Activated CD8-positive, alpha-beta memory T cell treated with anti-CD3 and anti-CD28 coated beads for 4 hours (primary cell): ENCODE measurements at regions not wholly inside any gene's neighbourhood (a gene's known extent, or its start where the extent isn't known, plus 50 kb on each side); places are given as distances from the start of the nearest gene placed in this dataset.
"Not testable (repeated sequence)": the region's sequence is repeated elsewhere in the genome, so short reads cannot be mapped to it uniquely, and the experiment has no call there.

Experiments used
- DNase-seq, 2 donors: peaks; one replicate each; pipeline ENCODE4 v3.0.0-alpha.2; 2020; ENCODE audit warnings: low read depth in 2 of 2

- DNase-seq: no peak
These were observed 245.7 kb downstream of the SP3 start for GRCh38 chr2:173719471-173719870.

DNA sequence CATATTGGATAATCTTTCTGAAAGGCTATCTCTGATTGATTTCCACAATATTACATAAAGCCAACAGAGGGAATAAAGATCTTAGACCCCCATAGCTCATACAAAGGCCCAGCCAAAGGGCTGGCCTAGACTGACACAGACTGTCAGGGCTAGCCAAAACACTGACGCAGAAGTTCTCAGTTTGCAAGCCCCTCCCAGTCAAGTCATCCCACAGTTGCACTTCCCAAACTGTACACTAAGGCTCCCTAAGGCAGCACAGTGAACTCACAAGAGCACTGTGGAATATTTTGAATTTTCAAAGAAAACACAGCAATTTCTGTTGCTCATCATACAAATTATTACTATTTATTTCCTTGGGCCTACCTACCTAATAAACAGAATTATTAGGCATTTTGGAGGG is 244.9 kb downstream of the SP3 start:
- DNase-seq: no peak

DNA sequence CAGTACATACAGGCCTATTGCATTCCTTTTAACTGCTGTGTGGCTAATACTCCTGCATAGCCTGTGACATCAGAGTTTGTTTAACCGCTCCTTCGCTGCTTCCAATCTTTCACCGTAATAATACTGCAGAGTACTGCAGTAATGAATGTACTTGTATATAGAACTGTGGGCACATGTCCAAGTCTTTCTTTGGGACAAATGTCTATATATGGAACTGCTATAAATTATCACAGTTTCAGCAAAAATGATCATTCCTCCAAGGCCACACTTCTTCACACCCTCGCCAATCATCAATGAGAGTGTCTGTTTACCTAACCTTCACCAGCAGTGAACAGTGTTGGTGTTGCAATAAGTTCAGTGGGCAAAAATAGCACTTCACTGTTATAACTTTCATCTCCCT is 230.4 kb downstream of the SP3 start:
- no peak for DNase-seq

DNA sequence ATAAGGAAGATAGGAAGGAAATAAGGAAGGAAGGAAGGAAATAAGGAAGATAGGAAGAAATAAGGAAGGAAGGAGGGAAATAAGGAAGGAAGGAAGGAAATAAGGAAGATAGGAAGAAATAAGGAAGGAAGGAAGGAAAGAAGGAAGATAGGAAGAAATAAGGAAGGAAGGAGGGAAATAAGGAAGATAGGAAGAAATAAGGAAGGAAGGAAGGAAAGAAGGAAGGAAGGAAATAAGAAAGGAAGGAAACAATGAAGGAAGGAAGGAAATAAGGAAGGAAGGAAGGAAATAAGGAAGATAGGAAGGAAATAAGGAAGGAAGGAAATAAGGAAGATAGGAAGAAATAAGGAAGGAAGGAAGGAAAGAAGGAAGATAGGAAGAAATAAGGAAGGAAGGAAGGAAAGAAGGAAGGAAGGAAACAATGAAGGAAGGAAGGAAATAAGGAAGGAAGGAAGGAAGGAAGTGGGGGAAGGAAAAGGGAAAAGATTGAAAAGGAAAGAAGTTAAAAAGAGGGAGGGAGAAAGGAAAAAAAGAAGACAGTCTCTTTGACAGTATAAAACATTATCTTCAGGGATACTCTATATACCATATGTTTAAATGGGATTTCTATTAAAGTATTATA is 227.1 kb downstream of the SP3 start:
- DNase-seq: not testable (repeated sequence)

- no peak for DNase-seq
These were observed 226.2 kb downstream of the SP3 start for GRCh38 chr2:173739006-173739405.

- no peak for DNase-seq
These were observed 224.5 kb downstream of the SP3 start for GRCh38 chr2:173740639-173741038.

- no peak for DNase-seq
These were observed 223.4 kb downstream of the SP3 start for GRCh38 chr2:173741759-173742158.

GRCh38 chr2:173747035-173747434 is 218.1 kb downstream of the SP3 start:
- DNase-seq: no peak

DNA sequence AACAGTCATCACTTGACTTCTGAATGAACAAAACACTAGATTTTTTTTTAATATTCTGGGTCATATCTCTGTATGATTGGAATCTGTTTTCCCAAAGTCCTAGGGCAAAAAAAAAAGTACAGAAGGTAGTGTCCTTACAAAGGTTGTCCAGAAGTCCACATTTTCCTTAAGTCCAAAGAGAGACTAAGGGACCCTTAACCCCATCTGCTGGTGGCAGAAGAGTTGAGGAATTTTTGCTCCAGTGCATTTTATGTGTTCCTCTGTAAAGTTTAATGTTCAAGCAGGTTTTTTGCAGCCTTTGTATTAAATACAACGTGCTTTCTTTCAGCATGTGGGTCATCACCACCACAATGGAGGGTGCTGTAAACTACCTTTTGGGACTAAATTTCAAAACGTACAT is 215.9 kb downstream of the SP3 start:
- no peak for DNase-seq

GRCh38 chr2:173750353-173750801 is 214.8 kb downstream of the SP3 start:
- no peak for DNase-seq

GRCh38 chr2:173750831-173751230 is 214.3 kb downstream of the SP3 start:
- no peak for DNase-seq

DNA sequence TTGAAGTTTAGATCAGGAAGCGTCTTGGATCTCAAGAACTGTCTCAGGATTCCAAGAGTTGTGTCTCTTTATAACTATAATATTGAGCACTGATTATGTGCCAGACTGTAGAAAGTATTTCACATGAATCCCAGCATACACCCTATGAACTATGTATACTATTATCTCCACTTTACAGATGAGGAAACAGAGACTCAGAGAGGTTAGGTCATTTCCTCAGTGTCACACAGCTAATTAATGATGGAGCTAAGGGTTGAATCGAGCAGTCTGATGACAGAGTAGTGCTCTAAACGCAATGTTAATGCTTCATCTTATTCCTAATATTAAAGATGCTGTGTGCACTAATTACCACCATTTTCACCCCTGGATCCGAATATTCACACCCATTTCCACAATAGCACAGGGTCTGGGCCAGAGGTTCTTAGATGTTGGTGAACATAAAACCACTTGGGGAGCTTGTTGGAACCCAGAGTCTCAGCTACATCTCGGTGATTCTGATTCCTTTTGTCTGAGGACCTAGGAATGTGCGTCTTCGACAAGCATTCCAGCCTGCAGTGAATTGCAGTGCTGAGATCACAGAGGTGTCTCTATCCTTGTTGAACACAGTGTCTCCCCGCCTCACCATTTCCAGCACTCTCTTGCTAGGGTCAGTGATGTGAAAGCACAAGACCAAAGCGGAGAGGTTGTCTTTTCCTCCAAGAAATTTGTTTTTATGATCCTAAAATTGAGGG is 213.8 kb downstream of the SP3 start:
- DNase-seq: no peak

- DNase-seq: no peak
These were observed 213.0 kb downstream of the SP3 start for GRCh38 chr2:173752152-173752551.

DNA sequence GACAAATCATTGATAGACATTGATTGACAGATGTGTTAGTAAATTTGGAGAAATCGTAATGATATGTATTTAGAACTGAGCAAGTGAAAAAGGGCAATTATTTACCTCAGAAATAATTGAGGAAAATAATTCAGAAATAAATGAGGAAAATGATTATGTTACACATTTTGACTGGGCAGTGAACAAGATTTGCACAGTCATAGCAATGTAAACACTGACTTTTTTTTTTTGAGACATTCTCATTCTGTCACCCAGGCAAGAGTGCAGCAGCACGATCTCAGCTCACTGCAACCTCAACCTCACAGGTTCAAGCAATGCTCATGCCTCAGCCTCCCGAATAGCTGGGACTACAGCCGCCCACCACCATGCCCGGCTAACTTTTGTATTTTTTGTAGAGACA is 211.7 kb downstream of the SP3 start:
- no peak for DNase-seq

DNA sequence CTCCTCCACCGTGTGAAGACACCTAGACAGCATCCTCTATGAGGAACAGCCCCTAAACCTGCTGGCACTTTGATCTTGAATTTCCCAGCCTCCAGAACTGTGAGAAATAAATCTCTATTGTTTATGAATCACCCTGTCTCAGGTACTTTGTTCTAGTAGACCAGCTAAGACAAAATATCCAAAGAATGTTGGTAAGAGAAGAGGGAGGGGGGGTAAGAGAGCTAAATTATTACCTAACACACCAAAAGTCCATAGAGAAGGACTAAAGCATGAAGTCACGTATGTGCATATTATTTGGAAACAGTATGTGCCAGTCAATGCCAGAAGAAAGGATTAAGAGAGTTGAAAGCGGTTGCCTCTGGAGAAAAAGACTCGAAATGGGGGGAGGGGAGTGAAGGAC is 211.0 kb downstream of the SP3 start:
- DNase-seq: no peak

DNA sequence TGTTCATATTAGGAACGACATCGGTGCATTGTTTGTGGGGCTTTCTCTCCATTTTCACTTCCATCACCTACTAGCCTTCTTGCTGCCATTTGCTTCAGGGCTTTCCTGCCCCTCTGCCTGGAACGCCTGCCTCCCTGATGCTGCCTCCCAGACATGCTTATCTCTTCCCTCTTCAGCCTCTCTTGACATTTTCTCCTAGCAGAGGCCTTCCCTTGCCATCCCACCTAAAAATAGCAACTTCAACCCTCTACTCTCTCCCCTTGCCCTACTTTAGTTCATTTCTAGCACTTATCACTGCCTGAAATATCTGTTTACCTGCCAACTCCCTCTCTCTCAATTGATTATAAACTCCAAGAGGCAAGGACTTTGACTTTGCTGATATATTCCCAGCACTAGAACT is 210.3 kb downstream of the SP3 start:
- no peak for DNase-seq

GRCh38 chr2:173755798-173756197 is 209.4 kb downstream of the SP3 start:
- DNase-seq: no peak

DNA sequence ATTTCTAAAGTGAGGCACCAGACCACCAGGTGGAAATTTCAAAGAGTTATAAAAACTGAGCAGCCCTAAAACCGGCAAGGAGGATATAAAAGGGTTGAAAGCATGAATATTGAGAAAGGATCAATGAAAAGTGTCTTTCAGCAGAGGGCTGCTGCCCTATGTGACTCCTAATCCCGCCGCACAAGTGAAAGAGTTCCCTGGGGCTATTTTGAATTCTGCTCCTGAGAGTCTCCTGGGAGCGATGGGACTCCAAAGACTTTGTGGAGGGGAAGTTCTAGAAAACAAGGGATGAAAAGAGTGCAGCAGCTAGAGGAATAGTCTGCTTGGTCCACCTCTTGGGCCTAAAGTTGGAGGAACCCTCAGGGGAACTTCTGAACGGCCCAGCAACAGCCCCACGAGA is 205.2 kb downstream of the SP3 start:
- DNase-seq: no peak

- DNase-seq: no peak
These were observed 204.6 kb downstream of the SP3 start for GRCh38 chr2:173760553-173760952.

DNA sequence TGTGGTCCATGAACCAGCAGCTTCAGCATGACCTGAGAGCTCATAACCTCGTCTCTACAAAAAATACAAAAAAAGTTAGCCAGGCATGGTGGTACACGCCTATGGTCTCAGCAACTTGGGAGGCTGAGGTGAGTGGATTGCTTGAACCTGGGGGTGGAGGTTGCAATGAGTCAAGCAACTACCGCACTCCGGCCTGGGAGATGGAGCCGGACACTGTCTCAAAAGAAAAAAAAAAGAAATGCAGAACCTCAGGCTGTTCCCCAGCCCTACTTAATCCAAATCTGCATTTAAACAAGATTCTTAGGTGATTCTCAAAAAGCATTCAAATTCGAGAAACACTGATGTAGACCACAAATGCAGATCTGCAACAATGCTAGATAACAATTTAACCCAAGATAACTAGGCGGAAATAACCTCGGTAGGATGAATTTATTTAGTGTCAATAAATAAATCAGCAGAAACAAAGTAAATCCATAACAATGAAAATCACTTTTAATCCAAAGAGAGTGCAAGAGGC is 203.5 kb downstream of the SP3 start:
- no peak for DNase-seq

DNA sequence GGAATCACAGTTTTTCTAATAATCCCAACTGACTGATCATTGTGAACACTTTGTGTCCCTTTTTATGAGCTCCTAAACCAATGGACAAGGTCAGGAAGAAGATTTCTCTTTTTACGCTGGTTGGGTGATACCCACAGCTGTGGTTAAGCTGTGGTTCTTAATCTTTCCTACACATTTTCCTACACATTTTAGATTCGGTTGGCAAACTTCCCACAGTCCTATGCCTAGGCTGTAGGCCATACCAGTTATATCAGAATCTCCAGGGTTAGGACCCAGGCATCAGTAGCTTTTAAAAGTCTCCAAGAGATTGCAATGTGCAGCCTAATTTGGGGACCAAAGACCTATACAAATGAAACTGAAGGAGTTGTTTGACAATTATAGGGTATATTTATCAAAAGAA is 203.0 kb downstream of the SP3 start:
- no peak for DNase-seq

DNA sequence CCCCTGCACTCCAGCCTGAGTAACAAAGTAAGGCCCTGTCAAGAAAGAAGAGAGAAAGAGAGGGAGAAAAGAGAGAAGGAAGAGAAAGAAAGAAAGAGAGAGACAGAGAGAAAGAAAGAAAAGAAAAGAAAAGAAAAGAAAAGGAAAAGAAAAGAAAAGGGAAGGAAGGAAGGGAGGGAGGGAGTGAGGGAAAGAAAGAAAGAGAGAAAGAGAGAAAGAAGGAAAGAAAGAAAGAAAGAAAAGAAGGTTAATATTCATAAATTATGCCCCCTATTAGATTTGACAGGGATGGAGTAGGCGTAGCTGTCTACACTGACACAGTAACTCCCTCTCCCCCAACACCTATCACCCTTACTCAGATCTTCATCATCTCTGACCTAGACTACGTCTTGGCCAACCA is 202.3 kb downstream of the SP3 start:
- no peak for DNase-seq

- DNase-seq: no peak
These were observed 201.5 kb downstream of the SP3 start for GRCh38 chr2:173763641-173764040.

GRCh38 chr2:173764094-173764493 is 201.1 kb downstream of the SP3 start:
- DNase-seq: no peak
